ENCODE measurements at regions not wholly inside any gene's neighbourhood (a gene's known extent, or its start where the extent isn't known, plus 50 kb on each side); places are given as distances from the start of the nearest gene placed in this dataset.
"Not testable (repeated sequence)": the region's sequence is repeated elsewhere in the genome, so short reads cannot be mapped to it uniquely, and the experiment has no call there.

DNA sequence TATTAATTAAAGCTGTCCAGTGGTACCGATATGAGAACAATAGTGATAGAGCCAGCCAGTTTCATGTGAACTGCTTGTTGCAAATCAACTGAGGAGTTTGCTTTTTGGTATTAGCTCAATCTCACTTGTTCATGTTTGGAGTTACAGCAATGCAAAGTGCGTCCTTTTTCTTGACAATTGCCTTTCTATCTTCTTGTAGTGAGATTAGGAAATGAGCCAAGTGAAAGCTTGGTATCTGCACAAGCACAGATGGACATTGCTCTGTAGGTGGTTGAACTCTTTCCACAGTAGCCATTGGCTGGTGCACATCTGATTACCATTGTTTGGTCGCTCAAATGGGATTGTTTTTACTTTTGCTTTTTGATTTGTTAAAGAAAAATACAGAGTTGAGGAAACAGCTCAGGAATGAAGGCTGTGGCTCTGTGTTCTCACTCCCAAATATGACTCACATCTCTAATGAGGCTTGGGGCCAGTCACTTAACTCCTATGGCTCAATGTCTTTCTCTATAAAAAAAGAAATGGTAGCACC lies 241.4 kb downstream of the BMP4 start:
- intact Hi-C loops (cut with DNase I) = no loop called here
- 27 to 41% methylated on average over 3 of the region's 3 CpGs for WGBS, 2 donors
- H3K4me3 ChIP-seq = no peak overlapping the region

DNA sequence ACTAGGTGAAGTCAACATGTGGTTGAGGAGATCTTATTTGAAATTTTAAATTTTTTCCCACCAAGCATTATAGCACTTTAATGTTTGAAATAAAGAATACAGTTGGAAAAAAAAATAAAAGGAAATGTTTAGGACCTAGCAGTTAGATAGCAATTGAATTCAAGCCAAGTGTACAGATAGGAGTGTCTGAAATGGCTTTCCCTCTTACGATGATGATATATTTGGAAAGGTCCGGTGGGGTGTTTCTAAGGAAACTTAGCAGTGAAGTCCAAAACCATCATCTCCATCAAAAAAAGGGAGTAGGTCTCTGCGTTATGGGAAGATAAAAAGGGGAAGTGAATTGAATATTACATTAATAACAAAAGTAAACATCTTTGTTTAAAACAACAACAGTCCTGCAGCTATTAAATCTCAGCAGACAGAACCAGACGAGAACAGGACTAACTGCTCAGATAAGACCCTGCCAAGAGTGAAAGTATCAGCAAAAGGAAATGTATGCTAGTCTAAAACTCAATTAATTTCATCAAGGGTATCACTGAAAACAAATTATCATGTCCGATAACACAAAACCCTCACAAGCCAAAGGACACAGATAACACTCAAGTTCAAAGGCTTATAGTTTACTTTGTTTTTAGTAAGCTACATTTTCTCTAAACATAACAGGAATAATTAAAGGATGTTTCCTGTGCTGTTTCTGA lies 242.0 kb downstream of the BMP4 start:
- peak overlapping the region in 3 of 4 donors; percentile 18 to 36 (median 28) for H3K27ac ChIP-seq
- 20 to 33% methylated on average over 5 of the region's 5 CpGs for WGBS, 2 donors
- intact Hi-C loops (cut with DNase I) = no loop called here
- no peaks in the 10 kb centered on the region for H3K27me3 ChIP-seq
- no peak overlapping the region for H3K4me3 ChIP-seq
- no peak for DNase-seq
- no peak for TF ChIP-seq POLR2A (IDR thresholded peaks at IDR 0.05)
- TF ChIP-seq, protein P1, sequence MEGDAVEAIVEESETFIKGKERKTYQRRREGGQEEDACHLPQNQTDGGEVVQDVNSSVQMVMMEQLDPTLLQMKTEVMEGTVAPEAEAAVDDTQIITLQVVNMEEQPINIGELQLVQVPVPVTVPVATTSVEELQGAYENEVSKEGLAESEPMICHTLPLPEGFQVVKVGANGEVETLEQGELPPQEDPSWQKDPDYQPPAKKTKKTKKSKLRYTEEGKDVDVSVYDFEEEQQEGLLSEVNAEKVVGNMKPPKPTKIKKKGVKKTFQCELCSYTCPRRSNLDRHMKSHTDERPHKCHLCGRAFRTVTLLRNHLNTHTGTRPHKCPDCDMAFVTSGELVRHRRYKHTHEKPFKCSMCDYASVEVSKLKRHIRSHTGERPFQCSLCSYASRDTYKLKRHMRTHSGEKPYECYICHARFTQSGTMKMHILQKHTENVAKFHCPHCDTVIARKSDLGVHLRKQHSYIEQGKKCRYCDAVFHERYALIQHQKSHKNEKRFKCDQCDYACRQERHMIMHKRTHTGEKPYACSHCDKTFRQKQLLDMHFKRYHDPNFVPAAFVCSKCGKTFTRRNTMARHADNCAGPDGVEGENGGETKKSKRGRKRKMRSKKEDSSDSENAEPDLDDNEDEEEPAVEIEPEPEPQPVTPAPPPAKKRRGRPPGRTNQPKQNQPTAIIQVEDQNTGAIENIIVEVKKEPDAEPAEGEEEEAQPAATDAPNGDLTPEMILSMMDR (IDR thresholded peaks at IDR 0.05) = no peak
- TF ChIP-seq POLR2AphosphoS5 (IDR thresholded peaks at IDR 0.05) = no peak
- no peak for TF ChIP-seq EP300 (IDR thresholded peaks at IDR 0.05)
- H3K36me3 ChIP-seq = no peaks in the 10 kb centered on the region
- H3K4me1 ChIP-seq = no peaks in the 10 kb centered on the region
- no peaks in the 10 kb centered on the region for H3K9me3 ChIP-seq

More for the DNA sequence above, 241.4 kb downstream of the BMP4 start:
- no peak for TF ChIP-seq EP300 (IDR thresholded peaks at IDR 0.05)
- no peak for TF ChIP-seq POLR2AphosphoS5 (IDR thresholded peaks at IDR 0.05)
- TF ChIP-seq POLR2A (IDR thresholded peaks at IDR 0.05) = no peak
- TF ChIP-seq, protein P1 (IDR thresholded peaks at IDR 0.05) = no peak
- Histone ChIP-seq H3K27me3 (no peaks in the 10 kb centered on the region), H3K4me1 (no peaks in the 10 kb centered on the region), H3K36me3 (no peaks in the 10 kb centered on the region), H3K27ac (peak overlapping the region in 3 of 4 donors; percentile 18 to 36 (median 28)), H3K9me3 (no peaks in the 10 kb centered on the region)
- no peak for DNase-seq

DNA sequence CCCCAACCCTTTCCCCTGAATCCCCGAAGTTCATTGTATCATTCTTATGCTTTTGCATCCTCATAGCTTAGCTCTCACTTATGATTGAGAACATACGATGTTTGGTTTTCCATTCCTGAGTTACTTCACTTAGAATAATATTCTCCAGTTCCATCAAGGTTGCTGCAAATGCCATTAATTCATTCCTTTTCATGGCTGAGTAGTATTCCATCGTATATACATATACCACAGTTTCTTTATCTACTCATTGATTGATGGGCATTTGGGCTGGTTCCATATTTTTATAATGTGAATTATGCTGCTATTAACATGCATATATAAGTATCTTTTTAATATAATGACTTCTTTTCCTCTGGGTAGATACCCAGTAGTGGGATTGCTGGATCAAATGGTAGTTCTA lies 243.7 kb downstream of the BMP4 start:
- H3K4me3 ChIP-seq; H3K27me3 ChIP-seq; intact Hi-C loops (cut with DNase I); H3K9me3 ChIP-seq; H3K4me1 ChIP-seq; H3K36me3 ChIP-seq; H3K27ac ChIP-seq; DNase-seq: not testable (repeated sequence)
- WGBS, 2 donors = 95 to 96% methylated on average over 3 of the region's 3 CpGs

DNA sequence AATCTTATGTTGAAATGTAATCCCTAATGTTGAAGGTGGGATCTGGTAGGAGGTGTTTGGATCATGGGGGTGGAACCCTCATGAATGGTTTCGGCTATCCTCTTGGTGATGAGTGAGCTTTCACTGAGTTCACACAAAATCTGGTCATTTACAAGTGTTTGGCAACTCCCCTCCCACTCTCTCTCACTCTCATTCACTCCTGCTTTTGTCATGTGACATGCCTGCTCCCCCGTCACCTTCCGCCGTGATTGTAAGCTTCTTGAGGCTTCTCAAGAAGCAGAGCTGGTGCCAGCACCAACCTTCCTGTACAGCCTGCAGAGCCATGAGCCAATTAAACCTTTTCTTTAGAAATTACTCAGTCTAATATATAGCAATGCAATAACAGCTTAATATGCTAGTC lies 245.4 kb downstream of the BMP4 start:
- TF ChIP-seq POLR2AphosphoS5 (IDR thresholded peaks at IDR 0.05) (no peak), POLR2A (IDR thresholded peaks at IDR 0.05) (no peak), EP300 (IDR thresholded peaks at IDR 0.05) (no peak)
- TF ChIP-seq, protein P1 (IDR thresholded peaks at IDR 0.05) = no peak
- 89 to 93% methylated on average over 4 of the region's 4 CpGs for WGBS, 2 donors
- no peak for DNase-seq
- Histone ChIP-seq H3K36me3 (no peaks in the 10 kb centered on the region), H3K4me3 (no peak overlapping the region), H3K4me1 (no peaks in the 10 kb centered on the region), H3K27me3 (no peaks in the 10 kb centered on the region), H3K9me3 (no peaks in the 10 kb centered on the region), H3K27ac (no peak overlapping the region)
- intact Hi-C loops (cut with DNase I) = no loop called here

DNA sequence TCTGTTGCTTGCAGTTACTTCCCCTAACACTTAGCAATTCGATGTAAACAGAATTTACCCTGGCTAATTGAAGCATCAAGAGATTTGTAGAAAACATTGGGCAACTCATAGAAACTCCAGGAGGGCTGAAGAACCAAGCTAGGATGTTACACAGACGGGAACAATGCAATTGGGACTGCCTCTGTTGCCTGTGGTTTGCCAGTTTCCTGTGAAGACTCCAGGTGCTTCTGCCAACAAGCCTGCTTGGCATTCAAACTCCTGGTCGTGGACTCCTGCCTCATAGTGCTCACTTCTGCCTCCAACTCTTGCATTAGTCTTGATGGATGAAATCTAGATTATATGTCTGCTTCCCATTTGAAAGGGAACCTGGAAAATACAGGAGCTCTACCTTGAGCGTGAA lies 246.0 kb downstream of the BMP4 start:
- Histone ChIP-seq H3K27me3 (no peaks in the 10 kb centered on the region), H3K36me3 (no peaks in the 10 kb centered on the region), H3K4me1 (no peaks in the 10 kb centered on the region), H3K27ac (no peak overlapping the region), H3K4me3 (no peak overlapping the region), H3K9me3 (no peaks in the 10 kb centered on the region)
- no peak for DNase-seq
- TF ChIP-seq POLR2A (IDR thresholded peaks at IDR 0.05) (no peak), EP300 (IDR thresholded peaks at IDR 0.05) (no peak), POLR2AphosphoS5 (IDR thresholded peaks at IDR 0.05) (no peak)
- TF ChIP-seq, protein P1 (IDR thresholded peaks at IDR 0.05) = no peak
- 77 to 82% methylated on average over 4 of the region's 4 CpGs for WGBS, 2 donors
- intact Hi-C loops (cut with DNase I) = no loop called here
